NCI-H526 (cell line): ENCODE measurements at regions not wholly inside any gene's neighbourhood (a gene's known extent, or its start where the extent isn't known, plus 50 kb on each side); places are given as distances from the start of the nearest gene placed in this dataset.

Source experiments
- DNase-seq, 2 experiments: peaks; one replicate each; lab custom pipeline; 2025; lab: John Stamatoyannopoulos, UW

DNA sequence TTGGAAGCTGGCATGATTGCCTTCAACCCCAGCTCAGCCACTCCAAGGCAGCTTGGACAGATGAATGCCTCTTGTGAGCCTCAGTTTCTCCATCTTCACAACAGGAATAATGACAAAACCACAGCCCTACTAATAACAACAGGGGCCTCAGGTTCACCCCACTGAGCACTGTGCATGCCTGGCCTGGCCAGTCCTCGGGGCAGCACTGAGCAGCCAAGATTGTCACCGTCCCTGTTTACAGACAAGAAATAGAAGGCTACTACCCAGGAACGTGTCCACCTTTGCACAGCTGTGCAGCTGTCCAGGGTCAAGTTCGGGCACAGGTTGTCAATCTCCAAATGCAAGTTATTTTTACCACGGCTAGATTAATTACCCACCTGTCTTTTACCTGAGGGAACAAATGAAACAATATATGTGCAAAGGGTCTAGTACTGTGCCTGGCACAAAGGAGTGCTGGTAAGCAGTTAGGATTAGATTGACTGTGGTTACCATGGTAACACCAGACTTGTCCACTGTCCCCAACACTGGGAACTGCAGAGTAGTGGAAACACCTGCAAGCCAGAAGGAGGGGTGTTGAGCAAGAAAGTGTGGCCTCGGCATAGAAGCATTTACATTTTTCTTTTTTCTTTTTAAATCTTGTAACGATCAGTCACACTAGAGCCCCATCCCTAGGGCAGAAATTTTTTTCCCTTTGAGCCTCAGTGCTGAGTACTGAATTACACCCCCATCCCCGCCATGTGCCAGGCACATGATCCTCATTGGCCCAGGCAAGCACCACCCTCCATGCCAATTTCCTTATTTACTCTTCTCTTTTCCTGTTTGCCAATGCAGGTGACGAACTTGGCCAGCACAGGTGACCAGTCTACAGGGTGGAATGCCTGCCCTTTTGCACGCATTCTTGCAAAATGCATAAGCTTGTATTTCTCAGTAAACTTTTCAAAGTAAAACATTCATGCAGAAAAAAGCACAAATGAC lies 66.3 kb upstream of the SLC6A6 start:
- DNase-seq = no peak

DNA sequence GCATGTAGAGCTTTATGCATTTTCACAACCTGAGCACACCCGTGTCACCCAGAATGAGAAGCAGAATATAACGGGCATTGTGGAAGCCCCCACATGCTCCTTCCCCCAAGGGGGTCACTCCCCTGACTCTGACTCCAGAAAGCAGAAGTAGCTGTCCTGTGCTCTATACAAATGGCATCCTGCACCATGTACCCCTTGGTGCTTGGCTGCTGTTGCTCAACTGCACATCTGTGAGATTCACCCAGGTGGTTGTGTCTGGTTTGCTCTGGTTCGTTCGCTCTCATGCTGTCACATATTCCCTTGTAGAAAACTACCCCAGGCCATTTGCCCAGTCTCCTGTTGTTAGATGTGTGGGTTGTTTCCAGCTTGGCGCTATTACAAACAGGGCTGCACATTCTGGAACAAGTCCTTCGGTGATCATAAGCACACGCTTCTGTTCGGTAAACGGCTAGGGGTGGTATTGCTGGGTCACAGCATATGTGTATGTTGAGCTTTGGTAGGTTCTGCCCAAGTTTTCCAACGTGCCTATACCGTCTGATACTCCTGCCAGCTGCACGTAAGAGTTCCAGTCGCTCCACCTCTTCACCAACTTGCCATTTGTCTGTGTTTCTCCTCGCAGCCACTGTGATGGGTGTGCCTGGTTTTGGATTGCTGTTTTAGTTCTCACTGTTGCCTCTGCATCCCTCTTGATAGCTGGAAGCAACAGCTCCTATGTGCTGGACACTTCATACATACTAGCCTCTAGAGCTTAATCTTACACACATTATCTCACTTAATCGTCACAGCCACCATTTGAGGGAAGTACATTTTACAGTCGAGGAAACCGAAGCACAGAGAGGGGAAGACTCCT lies 65.4 kb upstream of the SLC6A6 start:
- no peak for DNase-seq

DNA sequence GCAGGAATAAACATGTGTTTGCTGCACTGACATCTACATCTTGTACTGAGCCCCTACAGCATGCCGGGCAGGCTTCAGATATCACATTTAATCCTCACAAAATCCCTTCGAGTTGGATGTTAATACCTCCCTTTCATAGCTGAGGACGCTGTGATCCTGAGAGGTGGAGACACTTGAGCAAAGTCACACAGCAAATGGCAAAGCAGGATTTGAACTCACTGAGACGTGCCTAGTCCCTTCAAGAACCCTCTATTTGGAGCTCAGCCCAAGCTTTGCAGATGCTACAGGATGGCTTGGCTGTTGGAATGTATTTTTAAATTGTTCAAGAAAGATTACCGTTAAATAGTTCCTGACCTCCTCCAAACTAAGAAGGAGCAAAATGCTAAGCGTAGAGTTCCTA lies 64.6 kb upstream of the SLC6A6 start:
- DNase-seq = no peak

DNA sequence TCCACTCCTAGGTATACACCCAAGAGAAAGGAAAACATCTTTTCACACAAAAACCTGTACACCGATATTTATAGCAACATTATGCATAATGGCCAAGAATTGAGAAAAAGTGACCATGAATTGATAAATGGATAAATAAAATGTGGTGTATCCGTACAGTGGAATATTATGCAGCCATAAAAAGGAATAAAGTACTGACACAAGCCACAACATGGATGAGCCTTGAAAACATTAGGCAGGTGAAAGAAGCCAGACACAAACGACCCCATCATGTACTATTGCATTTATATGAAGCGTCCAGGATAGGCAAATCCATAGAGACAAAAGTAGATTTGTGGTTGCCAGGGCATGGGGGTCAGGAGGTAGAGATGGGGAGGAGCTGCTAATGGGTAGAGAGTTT lies 64.2 kb upstream of the SLC6A6 start:
- DNase-seq = no peak

DNA sequence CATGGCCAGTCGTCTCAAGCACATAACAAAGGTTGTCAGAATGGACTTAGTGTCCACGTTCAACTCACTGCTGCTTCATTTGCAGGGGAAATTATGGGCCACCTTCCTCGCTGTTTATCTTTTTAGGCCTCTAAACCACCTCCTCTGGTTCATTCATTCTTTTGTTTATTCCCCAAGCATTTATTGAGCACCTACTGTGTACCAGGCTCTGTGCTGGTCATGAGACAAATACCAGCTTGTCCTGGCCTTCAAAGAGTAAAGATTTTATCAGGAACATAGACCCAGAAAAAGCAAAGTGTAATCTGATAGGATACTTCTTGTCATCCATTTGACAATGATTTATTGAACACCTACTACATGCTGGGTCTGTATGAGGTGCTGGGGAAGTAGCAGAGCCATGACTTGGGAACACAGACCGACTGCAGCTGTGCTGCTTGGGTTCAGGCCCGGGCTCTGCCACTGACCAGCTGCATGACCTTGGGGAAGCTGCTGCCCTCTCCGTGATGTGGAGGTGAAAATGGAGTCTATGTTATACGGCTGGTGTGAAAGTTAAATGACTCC lies 63.4 kb upstream of the SLC6A6 start:
- DNase-seq = no peak

DNA sequence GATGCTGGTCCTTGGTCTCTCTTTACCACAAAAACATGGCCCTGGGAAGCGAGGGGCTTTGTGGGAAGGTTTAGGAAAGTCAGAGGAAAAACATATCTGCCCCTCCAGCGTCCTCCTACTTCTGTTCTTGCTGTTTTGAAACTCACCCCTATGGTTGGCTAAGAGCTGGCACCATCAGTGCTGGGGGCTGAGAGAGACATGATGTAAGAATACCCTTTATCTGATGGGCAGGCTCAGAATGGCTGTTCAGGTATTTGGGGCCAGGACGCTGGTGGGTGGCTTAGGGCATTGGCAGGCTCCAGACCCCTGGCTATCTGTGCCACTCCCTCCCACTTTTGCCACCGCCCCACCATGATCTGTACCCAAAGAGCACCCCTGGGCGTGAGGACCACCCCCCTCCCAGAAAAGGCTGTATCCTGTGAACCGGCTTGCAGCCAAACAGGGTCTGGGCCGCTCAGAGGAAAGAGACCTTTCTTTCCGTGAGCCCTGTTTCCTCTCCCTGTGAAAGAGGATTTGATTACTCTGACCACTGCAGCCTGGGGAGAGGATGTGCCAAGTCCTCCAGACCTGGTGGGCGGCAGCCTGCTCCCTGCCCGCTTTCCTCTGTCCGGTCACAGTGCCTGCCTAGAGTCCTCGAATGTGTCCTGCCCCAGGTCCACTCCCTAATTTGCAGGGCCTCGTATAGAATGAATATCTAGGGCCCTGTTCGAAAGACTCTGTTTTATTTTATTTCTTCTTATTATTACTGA lies 61.3 kb upstream of the SLC6A6 start:
- no peak for DNase-seq

DNA sequence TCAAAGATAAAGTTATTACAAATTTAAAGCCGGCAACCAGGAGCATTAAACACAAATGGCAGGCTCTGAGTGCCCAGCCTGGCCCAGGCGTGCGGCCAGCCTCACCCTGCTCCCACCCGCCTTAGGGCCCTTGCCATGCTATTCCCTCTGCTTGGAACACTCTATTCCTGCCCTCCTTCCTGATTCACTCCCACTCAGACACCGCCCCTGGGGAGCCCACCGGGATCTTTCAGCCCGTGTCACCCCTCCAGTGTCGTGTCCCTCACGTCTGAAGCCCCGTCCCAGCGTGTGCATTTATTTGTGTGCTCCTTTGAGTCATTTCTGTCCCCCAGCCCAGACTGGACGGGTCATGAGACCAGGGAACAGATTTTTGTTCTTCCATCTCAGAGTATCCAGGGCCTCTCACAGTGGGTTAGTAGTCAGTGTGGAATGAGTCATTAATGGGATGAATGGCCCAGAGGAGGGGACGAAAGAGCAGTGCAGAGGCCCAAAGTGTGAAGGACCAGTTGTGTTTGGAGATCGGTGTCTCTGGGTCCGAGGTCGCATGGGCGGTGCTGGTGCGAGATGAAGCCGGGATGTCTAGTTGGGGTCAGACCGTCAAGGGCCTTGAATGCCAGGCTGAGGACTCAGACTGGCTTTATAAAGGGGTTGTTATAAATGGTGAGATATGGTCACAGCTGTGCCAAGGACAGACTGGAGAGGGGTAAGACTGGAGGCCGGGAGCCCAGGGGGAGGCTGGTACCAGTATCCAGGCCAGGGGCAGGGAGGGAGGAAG lies 58.9 kb upstream of the SLC6A6 start:
- no peak for DNase-seq

DNA sequence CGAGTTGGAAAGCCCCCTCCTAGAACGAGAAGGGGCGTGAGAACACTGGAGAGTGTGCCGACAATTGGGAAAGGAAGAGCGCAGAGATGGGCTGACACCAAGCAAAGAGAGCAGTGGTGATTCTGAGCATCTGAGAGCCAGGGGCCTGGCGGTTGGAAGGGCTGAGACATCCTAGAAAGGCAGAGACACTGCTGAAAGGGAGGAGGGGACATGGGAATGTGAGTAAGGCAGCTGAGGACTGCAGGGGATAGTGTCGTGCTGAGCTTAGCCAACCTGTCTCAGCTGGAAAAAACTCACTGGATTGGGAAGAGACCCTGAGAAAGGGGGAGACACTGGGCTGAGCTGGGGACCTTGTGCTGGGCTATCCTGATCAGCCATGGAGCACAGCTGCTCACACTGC lies 58.1 kb upstream of the SLC6A6 start:
- no peak for DNase-seq

DNA sequence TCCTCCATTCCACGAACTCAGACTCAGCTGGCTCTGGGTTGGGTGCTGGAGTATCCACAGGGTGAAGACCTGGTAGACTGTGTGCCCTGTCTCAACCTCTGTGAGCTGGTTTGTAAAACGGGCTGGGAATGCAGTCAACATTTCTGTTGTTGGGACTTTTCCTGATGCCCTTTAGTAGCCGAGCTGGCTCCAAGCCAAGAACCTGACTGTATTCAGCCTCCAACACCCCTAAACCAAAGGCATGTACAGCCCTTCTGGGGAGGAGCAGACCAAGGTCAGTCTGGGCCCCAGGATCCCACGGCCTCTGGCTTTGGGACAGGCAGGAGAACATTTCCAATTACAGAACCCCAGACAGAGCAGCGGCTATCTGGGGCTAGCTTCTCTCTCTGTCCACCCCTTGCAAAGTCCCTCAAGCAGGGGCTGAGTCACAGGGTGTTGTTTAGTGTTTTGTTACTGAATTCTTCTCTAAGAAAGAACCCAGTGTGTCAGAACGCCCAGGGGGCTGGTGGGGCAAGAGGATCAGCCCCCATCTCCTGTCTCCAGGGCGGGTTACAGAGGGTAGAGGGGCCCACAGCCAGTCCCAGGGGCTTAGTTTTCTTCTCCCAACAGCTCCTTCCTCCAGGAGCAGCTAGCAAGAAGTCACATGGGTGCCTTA lies 56.8 kb upstream of the SLC6A6 start:
- DNase-seq = no peak

DNA sequence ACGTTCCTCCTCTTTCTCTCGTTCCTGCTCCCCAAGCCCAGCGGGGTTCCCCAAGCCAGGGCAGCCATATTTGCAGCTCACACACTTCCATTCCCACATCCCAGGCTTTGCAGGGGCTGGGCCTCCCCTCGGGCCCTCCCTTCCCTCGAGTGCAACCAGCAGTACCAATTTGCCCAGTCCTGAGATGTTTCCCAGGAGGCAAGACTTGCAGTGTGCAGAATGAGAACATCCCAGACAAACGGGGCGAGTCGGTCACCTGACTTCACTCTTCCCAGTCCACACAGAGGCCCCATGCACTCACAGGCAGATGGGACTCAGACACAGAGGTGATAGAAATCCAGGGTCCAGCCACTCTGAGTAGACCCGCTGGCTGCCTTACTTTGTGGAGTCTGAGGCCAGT lies 56.2 kb upstream of the SLC6A6 start:
- DNase-seq = no peak

DNA sequence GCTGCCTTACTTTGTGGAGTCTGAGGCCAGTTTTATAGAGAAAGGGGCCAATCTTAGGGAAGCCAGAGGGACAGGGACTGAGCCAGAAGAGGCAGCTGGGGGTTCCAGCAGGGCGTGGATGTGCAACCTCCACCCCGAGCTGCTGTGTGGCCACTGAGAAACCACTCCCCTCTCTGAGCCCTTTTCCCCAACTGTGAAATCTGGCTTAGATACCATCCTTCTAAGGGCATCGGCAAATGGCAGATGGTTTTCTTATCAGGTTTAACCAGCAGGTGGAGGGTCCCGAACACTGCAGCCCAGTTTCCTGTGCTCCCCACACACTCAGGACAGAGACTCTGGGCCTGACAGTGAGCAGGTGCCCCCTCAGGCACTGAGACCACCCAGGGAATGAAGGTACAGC lies 55.8 kb upstream of the SLC6A6 start:
- no peak for DNase-seq

DNA sequence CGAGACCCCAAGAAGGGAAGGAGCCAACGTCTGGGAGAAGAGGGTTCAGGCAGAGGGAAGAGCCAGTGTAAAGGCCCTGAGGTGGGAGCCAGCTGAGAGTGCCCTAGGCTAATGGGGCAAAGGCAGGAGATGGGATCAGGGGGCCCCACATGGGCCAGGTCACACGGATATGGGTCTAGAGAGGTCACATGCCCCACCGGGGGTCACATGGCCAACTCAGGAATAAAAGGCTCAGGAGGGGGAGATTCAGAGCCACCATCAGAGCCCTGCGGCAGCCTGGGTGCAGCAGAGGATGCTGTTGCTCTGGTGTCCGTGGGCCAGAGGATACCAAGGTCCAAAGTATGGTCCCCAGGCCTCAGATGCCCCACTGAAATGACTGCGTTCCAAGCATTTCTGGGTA lies 55.3 kb upstream of the SLC6A6 start:
- DNase-seq = no peak

DNA sequence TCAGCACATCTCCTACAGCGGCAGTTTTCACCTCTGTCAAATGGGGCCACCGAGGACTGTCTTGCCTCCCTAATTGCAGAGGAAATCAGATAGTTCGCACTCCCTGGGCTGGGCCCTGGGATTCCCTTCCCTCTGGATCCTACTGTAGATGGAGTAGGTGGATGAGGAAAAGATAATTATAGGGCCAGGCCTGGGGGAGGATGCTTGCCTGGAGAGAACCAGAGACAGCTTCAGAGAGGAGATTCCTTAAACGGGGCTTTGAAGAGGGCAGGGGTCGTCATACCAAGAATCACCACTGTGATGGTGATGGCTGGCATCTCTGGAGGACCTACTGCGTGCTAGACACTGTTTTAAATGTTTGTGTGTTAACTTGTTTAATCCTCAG lies 50.8 kb upstream of the SLC6A6 start:
- DNase-seq = no peak

DNA sequence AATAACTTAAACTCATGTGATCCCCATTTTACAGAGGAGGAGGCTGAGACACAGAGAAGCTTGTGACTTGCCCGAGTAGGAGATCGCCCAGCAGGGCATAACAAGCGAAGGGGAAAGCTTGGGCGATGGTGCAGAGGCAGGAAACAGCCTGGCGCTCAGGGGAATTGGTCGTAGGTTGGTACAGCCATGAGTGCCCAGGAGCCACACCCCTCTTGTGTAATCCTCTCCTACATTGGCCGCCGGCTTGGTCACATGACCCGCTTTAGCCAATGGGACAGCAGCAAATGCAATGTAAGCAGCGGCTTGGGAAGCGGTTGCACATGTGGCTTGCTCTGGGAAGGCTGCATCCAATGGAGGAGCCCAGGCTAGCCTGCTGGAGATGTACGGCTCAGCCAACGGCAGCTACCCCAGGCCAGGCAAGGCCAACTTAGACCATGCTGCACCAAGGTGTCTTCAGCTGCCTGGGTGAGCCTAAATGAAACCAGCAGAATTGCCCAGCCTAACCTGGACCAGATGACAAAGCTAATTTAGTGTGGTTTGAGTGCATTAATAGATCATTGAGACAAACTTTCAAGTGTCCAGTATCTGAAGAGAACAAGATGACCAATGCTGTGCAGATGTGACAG lies 50.3 kb upstream of the SLC6A6 start:
- no peak for DNase-seq
